Spleen (tissue), 11 donors: ENCODE measurements at regions not wholly inside any gene's neighbourhood (a gene's known extent, or its start where the extent isn't known, plus 50 kb on each side); places are given as distances from the start of the nearest gene placed in this dataset.

Experiments
- DNase-seq: peaks from one replicate; pipeline ENCODE4 v3.0.0-alpha.2; 2020
- H3K27ac ChIP-seq, 8 donors: fragments of 200-600 bp; sonication (generic) in 7 of 8; 1 replicate in 4 of 8; 2 replicates in 4 of 8; pipeline versions ENCODE4 v1.5.0 to v1.8.0; 2016 to 2021; ENCODE audit warnings: inconsistent platforms in 4 of 8, mild to moderate bottlenecking in 4 of 8, moderate library complexity in 1 of 8
- H3K27me3 ChIP-seq, 7 donors: fragments of 200-600 bp; sonication (generic) in 6 of 7; replicated peaks in 1 of 7; 1 replicate in 4 of 7; 2 replicates in 3 of 7; pipeline versions ENCODE4 v1.5.0 to v1.8.0; 2016 to 2021; ENCODE audit warnings: inconsistent platforms in 3 of 7, mild to moderate bottlenecking in 1 of 7
- H3K36me3 ChIP-seq, 6 donors: fragments of 200-600 bp; sonication (generic) in 5 of 6; 1 replicate in 4 of 6; 2 replicates in 2 of 6; pipeline versions ENCODE4 v1.5.0 to v1.8.0; 2016 to 2021; ENCODE audit warnings: inconsistent platforms in 2 of 6
- H3K4me1 ChIP-seq, 6 donors: fragments of 200-600 bp; sonication (generic) in 5 of 6; 1 replicate in 3 of 6; 2 replicates in 3 of 6; pipeline versions ENCODE4 v1.5.0 to v1.8.0; 2016 to 2021; ENCODE audit warnings: inconsistent platforms in 3 of 6
- H3K4me3 ChIP-seq, 8 donors: fragments of 200-600 bp; sonication (generic) in 7 of 8; 1 replicate in 4 of 8; 2 replicates in 4 of 8; pipeline versions ENCODE4 v1.5.0 to v1.8.0; 2016 to 2021; ENCODE audit warnings: inconsistent platforms in 4 of 8, mild to moderate bottlenecking in 4 of 8, moderate library complexity in 2 of 8
- H3K9me3 ChIP-seq, 8 donors: fragments of 200-600 bp; sonication (generic) in 7 of 8; 1 replicate in 4 of 8; 2 replicates in 4 of 8; pipeline versions ENCODE4 v1.5.0 to v1.8.0; 2016 to 2021; ENCODE audit warnings: inconsistent platforms in 4 of 8
- POLR2A ChIP-seq, 3 donors: fragments of 450-650 bp; IDR thresholded peaks; one replicate each; pipeline ENCODE4 v1.5.1; 2017; ENCODE audit warnings: antibody characterized with exemption in 3 of 3, mild to moderate bottlenecking in 1 of 3
- POLR2AphosphoS5 ChIP-seq, 3 donors: sonication (generic); formaldehyde crosslinking; IDR thresholded peaks; one replicate each; pipeline ENCODE4 v1.5.1; 2017; ENCODE audit warnings: antibody characterized with exemption in 3 of 3
- WGBS, 5 donors: extraction: QIAGEN DNeasy Blood & Tissue Kit in 3 of 5; methylation state at CpG; one replicate each; pipeline versions ENCODE4 v1.1.5 to v1.1.7; 2013 to 2018; 5-methylcytosine and 5-hydroxymethylcytosine counted together
- intact Hi-C: fragments of 100-400 bp; cut with DNase I; formaldehyde crosslinking; loops from one replicate; pipeline ENCODE4 v1.15.0; 2023; ENCODE audit warnings: low total_unique reads
- TF ChIP-seq, protein P1 (sequence below), 11 experiments: fragments of 200-600 bp in 7 of 11; fragments of 450-650 bp in 4 of 11; sonication (generic) in 4 of 11; IDR thresholded peaks in 8 of 11; conservative IDR thresholded peaks in 3 of 11; 1 replicate in 7 of 11; 2 replicates in 4 of 11; pipeline versions ENCODE4 v1.4.0 to v1.8.0; 2016 to 2021; ENCODE audit warnings: antibody characterized with exemption in 11 of 11, inconsistent platforms in 4 of 11, mild to moderate bottlenecking in 1 of 11
- donor health status: healthy with polysubstance abuse.
- donor health status: DM: no; HTN: no; CAD: no; lungs with moderate emphysema.
- donor health status: DM: no; HTN: no; CAD: no.
- donor health status: Bipolar disorder and iron deficiency.
- donor health status: healthy.
- donor health status: DM: no; HTN: no; CAD: no.
- donor health status: DM: yes; HTN: yes; CAD: no.

DNA sequence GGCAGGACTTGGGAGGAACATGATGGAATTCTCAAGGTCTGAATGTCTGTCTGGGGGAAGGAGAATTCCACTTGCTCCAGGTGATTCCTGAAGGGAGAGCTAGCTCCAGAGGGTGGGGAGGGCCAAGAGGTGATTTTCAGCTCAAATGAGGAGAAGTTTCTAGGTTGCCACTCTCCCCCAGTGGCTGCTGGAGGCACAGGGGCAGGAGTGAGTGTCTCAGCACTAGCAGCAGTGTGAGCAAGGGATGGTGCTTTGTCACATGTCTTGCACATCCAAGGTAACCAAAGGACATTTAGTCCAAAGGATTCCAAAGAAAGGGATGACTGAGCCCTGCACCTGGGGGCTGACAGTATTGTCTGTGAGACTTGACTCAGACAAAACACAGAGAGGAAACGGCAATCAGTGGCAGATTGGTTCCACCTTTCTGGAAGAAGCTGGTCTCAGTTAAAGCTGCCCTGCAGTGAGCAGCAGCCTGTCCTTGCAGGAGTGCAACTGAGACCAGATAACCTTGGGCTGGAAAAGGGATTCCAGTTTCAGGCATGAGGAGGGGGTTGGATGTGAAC is 51.2 kb upstream of the PCBD1 start:
- TF ChIP-seq POLR2A (IDR thresholded peaks at IDR 0.05) (no peak), POLR2AphosphoS5 (IDR thresholded peaks at IDR 0.05) (no peak)
- TF ChIP-seq, protein P1, sequence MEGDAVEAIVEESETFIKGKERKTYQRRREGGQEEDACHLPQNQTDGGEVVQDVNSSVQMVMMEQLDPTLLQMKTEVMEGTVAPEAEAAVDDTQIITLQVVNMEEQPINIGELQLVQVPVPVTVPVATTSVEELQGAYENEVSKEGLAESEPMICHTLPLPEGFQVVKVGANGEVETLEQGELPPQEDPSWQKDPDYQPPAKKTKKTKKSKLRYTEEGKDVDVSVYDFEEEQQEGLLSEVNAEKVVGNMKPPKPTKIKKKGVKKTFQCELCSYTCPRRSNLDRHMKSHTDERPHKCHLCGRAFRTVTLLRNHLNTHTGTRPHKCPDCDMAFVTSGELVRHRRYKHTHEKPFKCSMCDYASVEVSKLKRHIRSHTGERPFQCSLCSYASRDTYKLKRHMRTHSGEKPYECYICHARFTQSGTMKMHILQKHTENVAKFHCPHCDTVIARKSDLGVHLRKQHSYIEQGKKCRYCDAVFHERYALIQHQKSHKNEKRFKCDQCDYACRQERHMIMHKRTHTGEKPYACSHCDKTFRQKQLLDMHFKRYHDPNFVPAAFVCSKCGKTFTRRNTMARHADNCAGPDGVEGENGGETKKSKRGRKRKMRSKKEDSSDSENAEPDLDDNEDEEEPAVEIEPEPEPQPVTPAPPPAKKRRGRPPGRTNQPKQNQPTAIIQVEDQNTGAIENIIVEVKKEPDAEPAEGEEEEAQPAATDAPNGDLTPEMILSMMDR (IDR thresholded peaks at IDR 0.05 in 8 of 11, conservative IDR thresholded peaks at IDR 0.05 in 3 of 11): no peak
- Histone ChIP-seq H3K4me1 (peaks cover 0 to 21% (median 6%) of the 10 kb centered on the region in 6 donors), H3K9me3 (no peaks in the 10 kb centered on the region), H3K4me3 (no peak overlapping the region), H3K36me3 (no peaks in the 10 kb centered on the region), H3K27me3 (peaks cover 0 to 41% (median 0%) of the 10 kb centered on the region in 7 donors), H3K27ac (no peak overlapping the region)
- no peak for DNase-seq
- WGBS, 5 donors: 67 to 75% (median 72%) methylated on average over 1 of the region's 1 CpG
- intact Hi-C loops: no loop called here

DNA sequence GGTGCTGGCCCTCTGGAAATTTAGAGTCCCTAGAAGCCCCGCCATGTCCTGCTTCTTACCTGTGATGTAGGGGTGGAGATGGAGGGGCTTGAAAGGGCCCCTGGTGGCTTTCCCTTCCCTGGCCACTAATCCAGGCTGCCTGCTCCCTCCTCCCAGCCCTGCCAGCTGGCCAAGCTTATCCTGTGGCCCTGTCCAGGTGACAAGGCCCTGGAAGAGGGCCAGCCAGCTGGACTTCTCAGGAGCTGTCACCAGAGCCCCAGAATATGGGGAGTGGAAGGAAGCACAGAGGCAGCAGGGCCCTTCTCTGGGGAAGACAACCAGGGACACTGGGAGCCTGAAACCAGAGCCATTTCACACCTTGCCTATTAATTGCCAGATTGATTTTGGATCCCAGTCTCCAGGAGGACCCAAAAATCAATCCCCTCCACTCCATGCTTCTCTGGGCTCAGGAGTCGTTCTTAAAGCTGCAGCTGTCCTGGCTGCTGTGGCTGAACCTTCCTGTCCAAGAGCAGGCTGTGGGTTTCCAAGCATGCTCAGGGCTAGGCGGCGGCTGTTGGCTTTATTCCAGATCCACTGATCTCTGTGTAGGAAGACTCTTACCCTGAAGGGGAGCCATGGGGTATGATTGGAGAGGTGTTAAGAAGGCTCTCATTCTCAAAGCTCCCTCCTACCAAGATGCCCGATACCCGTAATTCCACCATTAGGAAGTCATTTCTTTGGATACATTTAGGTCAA is 52.6 kb upstream of the PCBD1 start:
- H3K36me3 ChIP-seq: no peaks in the 10 kb centered on the region
- H3K9me3 ChIP-seq: no peaks in the 10 kb centered on the region
- peaks cover 0 to 47% (median 0%) of the 10 kb centered on the region in 7 donors for H3K27me3 ChIP-seq
- WGBS, 5 donors: 58 to 68% (median 62%) methylated on average over 6 of the region's 6 CpGs
- TF ChIP-seq POLR2A (IDR thresholded peaks at IDR 0.05) (no peak), POLR2AphosphoS5 (IDR thresholded peaks at IDR 0.05) (no peak)
- TF ChIP-seq, protein P1 (IDR thresholded peaks at IDR 0.05 in 8 of 11, conservative IDR thresholded peaks at IDR 0.05 in 3 of 11): no peak
- no peak for DNase-seq
- H3K4me1 ChIP-seq: peaks cover 0 to 6% (median 0%) of the 10 kb centered on the region in 6 donors
- H3K27ac ChIP-seq: no peak overlapping the region
- H3K4me3 ChIP-seq: no peak overlapping the region
- intact Hi-C loops: no loop called here

DNA sequence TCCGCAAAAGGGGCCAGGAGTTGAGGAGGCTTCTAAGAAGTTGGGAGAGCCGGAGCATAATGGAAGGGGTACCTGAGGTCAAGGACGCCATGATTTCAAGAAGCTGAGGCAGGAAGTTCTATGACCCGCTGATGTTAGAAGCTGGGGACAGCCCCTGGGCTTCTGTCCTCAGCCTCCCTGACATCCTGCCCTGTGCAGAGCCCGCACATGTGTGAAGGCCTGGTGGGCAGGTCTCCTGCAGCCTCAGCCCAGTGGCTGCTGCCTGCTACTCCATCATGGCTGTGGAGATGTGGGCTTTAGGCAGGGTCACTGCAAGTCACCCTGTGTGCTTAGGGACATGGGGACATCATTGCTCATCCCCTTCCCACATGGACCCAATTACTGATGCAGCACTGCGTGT is 53.8 kb upstream of the PCBD1 start:
- no peaks in the 10 kb centered on the region for H3K36me3 ChIP-seq
- no peaks in the 10 kb centered on the region for H3K4me1 ChIP-seq
- TF ChIP-seq, protein P1 (IDR thresholded peaks at IDR 0.05 in 8 of 11, conservative IDR thresholded peaks at IDR 0.05 in 3 of 11): no peak
- TF ChIP-seq POLR2AphosphoS5 (IDR thresholded peaks at IDR 0.05) (no peak), POLR2A (IDR thresholded peaks at IDR 0.05) (no peak)
- 73 to 89% (median 81%) methylated on average over 5 to 6 of the region's 6 CpGs for WGBS, 5 donors
- H3K9me3 ChIP-seq: no peaks in the 10 kb centered on the region
- intact Hi-C loops: no loop called here
- H3K27me3 ChIP-seq: peaks cover 0 to 47% (median 0%) of the 10 kb centered on the region in 7 donors
- peak; percentile 60 for DNase-seq
- H3K27ac ChIP-seq: no peak overlapping the region
- H3K4me3 ChIP-seq: no peak overlapping the region

DNA sequence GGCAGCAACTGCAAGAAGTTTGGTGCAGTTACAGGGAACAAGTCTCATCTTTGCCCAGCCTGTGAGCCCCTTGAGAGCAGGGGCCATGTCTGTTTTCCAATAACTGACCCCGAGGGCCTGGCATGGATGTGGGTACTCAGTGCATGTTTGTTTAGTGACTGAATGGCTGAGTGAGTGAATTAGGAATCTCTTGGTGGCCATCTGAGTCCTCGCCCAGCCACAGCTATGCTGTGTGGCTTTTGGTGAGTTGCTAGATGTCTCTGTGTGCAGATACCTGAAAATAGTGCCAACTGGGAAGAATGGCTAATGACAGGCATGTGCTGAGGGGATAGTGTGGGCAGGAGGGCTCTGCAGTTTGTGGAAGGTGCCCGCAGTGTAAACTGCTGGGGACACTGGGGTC is 54.4 kb upstream of the PCBD1 start:
- intact Hi-C loops: no loop called here
- H3K4me1 ChIP-seq: no peaks in the 10 kb centered on the region
- H3K4me3 ChIP-seq: no peak overlapping the region
- H3K27me3 ChIP-seq: peaks cover 0 to 43% (median 0%) of the 10 kb centered on the region in 7 donors
- 85 to 94% (median 89%) methylated on average over 3 of the region's 3 CpGs for WGBS, 5 donors
- DNase-seq: no peak
- TF ChIP-seq, protein P1 (IDR thresholded peaks at IDR 0.05 in 8 of 11, conservative IDR thresholded peaks at IDR 0.05 in 3 of 11): no peak
- TF ChIP-seq POLR2A (IDR thresholded peaks at IDR 0.05) (no peak), POLR2AphosphoS5 (IDR thresholded peaks at IDR 0.05) (no peak)
- H3K36me3 ChIP-seq: no peaks in the 10 kb centered on the region
- H3K27ac ChIP-seq: no peak overlapping the region
- no peaks in the 10 kb centered on the region for H3K9me3 ChIP-seq
